Tibial nerve (tissue), 4 donors: ENCODE measurements at regions not wholly inside any gene's neighbourhood (a gene's known extent, or its start where the extent isn't known, plus 50 kb on each side); places are given as distances from the start of the nearest gene placed in this dataset.
"Not testable (repeated sequence)": the region's sequence is repeated elsewhere in the genome, so short reads cannot be mapped to it uniquely, and the experiment has no call there.

Experiments
- DNase-seq, 2 donors: peaks; one replicate each; pipeline ENCODE4 v3.0.0-alpha.2; 2019; ENCODE audit warnings: low spot score in 2 of 2
- H3K27ac ChIP-seq, 4 donors: fragments of 200-600 bp; sonication (generic) in 3 of 4; one replicate each; pipeline ENCODE4 v1.5.1; 2017 to 2019; ENCODE audit warnings: mild to moderate bottlenecking in 1 of 4
- H3K27me3 ChIP-seq, 2 donors: fragments of 200-600 bp; sonication (generic) in 1 of 2; one replicate each; pipeline versions ENCODE4 v1.5.1 to v1.6.0; 2017 to 2019
- H3K36me3 ChIP-seq, 3 donors: fragments of 200-600 bp; sonication (generic); one replicate each; pipeline ENCODE4 v1.5.1; 2018 to 2019
- H3K4me1 ChIP-seq, 4 donors: fragments of 200-600 bp; sonication (generic) in 3 of 4; one replicate each; pipeline ENCODE4 v1.5.1; 2017 to 2019
- H3K4me3 ChIP-seq, 4 donors: fragments of 200-600 bp; sonication (generic) in 3 of 4; one replicate each; pipeline ENCODE4 v1.5.1; 2017 to 2019; ENCODE audit warnings: mild to moderate bottlenecking in 1 of 4, moderate library complexity in 1 of 4
- H3K9me3 ChIP-seq, 4 donors: fragments of 200-600 bp; sonication (generic) in 3 of 4; one replicate each; pipeline ENCODE4 v1.5.1; 2017 to 2019
- CTCF ChIP-seq, 5 experiments: fragments of 200-600 bp in 3 of 5; fragments of 450-650 bp in 2 of 5; sonication (generic) in 3 of 5; IDR thresholded peaks; one replicate each; pipeline ENCODE4 v1.5.1; 2016 to 2019; ENCODE audit warnings: antibody characterized with exemption in 5 of 5, mild to moderate bottlenecking in 3 of 5, moderate library complexity in 2 of 5
- EP300 ChIP-seq, 2 donors: sonication (generic); formaldehyde crosslinking; IDR thresholded peaks; one replicate each; pipeline ENCODE4 v1.6.1; 2017; ENCODE audit warnings: antibody characterized with exemption in 2 of 2, mild to moderate bottlenecking in 1 of 2
- POLR2A ChIP-seq, 2 donors: fragments of 450-650 bp; IDR thresholded peaks; one replicate each; pipeline ENCODE4 v1.6.1; 2017; ENCODE audit warnings: antibody characterized with exemption in 2 of 2, mild to moderate bottlenecking in 2 of 2, moderate library complexity in 2 of 2
- WGBS, 2 donors: methylation state at CpG; one replicate each; pipeline ENCODE4 v1.1.5; 2018; 5-methylcytosine and 5-hydroxymethylcytosine counted together

GRCh38 chr6:90678049-90678779 is 91.3 kb upstream of the MAP3K7 start:
- Histone ChIP-seq H3K4me1 (no peaks in the 10 kb centered on the region), H3K9me3 (no peaks in the 10 kb centered on the region), H3K4me3 (no peak overlapping the region), H3K27me3 (no peaks in the 10 kb centered on the region), H3K36me3 (no peaks in the 10 kb centered on the region), H3K27ac (no peak overlapping the region)
- no peak for DNase-seq
- TF ChIP-seq POLR2A (IDR thresholded peaks at IDR 0.05) (no peak), EP300 (IDR thresholded peaks at IDR 0.05) (no peak), CTCF (IDR thresholded peaks at IDR 0.05) (no peak)
- 60 to 62% methylated on average over 10 of the region's 10 CpGs for WGBS, 2 donors

- WGBS, 2 donors = 72 to 77% methylated on average over 4 of the region's 4 CpGs
- DNase-seq = no peak
- H3K9me3 ChIP-seq = no peaks in the 10 kb centered on the region
Measured at GRCh38 chr6:90677440-90677839, 90.6 kb upstream of the MAP3K7 start.

GRCh38 chr6:90676516-90677300 is 89.8 kb upstream of the MAP3K7 start:
- no peak for DNase-seq
- no peak overlapping the region for H3K4me3 ChIP-seq
- H3K9me3 ChIP-seq = no peaks in the 10 kb centered on the region
- H3K4me1 ChIP-seq = no peaks in the 10 kb centered on the region
- TF ChIP-seq POLR2A (IDR thresholded peaks at IDR 0.05) = no peak
- TF ChIP-seq CTCF (IDR thresholded peaks at IDR 0.05) = no peak
- no peak for TF ChIP-seq EP300 (IDR thresholded peaks at IDR 0.05)
- H3K27ac ChIP-seq = no peak overlapping the region
- WGBS, 2 donors = 58 to 67% methylated on average over 7 of the region's 7 CpGs
- no peaks in the 10 kb centered on the region for H3K36me3 ChIP-seq
- no peaks in the 10 kb centered on the region for H3K27me3 ChIP-seq

More at GRCh38 chr6:90677440-90677839, 90.6 kb upstream of the MAP3K7 start:
- H3K27me3 ChIP-seq = no peaks in the 10 kb centered on the region
- H3K4me3 ChIP-seq = no peak overlapping the region
- H3K27ac ChIP-seq = no peak overlapping the region
- H3K36me3 ChIP-seq = no peaks in the 10 kb centered on the region
- no peak for TF ChIP-seq POLR2A (IDR thresholded peaks at IDR 0.05)
- TF ChIP-seq CTCF (IDR thresholded peaks at IDR 0.05) = no peak
- TF ChIP-seq EP300 (IDR thresholded peaks at IDR 0.05) = no peak
- no peaks in the 10 kb centered on the region for H3K4me1 ChIP-seq

- H3K9me3 ChIP-seq, H3K36me3 ChIP-seq, H3K4me3 ChIP-seq, H3K27me3 ChIP-seq, DNase-seq, H3K4me1 ChIP-seq, H3K27ac ChIP-seq: not testable (repeated sequence)
- 88 to 92% methylated on average over 8 of the region's 8 CpGs for WGBS, 2 donors
Measured at GRCh38 chr6:90675107-90675506, 88.2 kb upstream of the MAP3K7 start.

GRCh38 chr6:90674077-90674476 is 87.2 kb upstream of the MAP3K7 start:
- not testable (repeated sequence) for H3K9me3 ChIP-seq

GRCh38 chr6:90669846-90670245 is 83.0 kb upstream of the MAP3K7 start:
- no peak overlapping the region for H3K4me3 ChIP-seq
- DNase-seq = no peak
- H3K27ac ChIP-seq = no peak overlapping the region
- H3K4me1 ChIP-seq = no peaks in the 10 kb centered on the region
- 41 to 45% methylated on average over 1 of the region's 1 CpG for WGBS, 2 donors
- TF ChIP-seq CTCF (IDR thresholded peaks at IDR 0.05) (no peak), POLR2A (IDR thresholded peaks at IDR 0.05) (no peak), EP300 (IDR thresholded peaks at IDR 0.05) (no peak)
- no peaks in the 10 kb centered on the region for H3K27me3 ChIP-seq
- no peaks in the 10 kb centered on the region for H3K9me3 ChIP-seq
- H3K36me3 ChIP-seq = no peaks in the 10 kb centered on the region

More at GRCh38 chr6:90674077-90674476, 87.2 kb upstream of the MAP3K7 start:
- not testable (repeated sequence) for DNase-seq, H3K4me1 ChIP-seq, H3K4me3 ChIP-seq, H3K27ac ChIP-seq, H3K36me3 ChIP-seq, H3K27me3 ChIP-seq
- WGBS, 2 donors = 53 to 64% methylated on average over 9 of the region's 9 CpGs
